GM19328 (cell line): ENCODE measurements at regions not wholly inside any gene's neighbourhood (a gene's known extent, or its start where the extent isn't known, plus 50 kb on each side); places are given as distances from the start of the nearest gene placed in this dataset.

Experiments
- ATAC-seq: cut with Tn5 transposase; IDR thresholded peaks from one replicate; pipeline ENCODE4 v1.9.1; 2021; ENCODE audit warnings: mild to moderate bottlenecking, moderate library complexity; ENCODE audit not compliant: unreplicated experiment

DNA sequence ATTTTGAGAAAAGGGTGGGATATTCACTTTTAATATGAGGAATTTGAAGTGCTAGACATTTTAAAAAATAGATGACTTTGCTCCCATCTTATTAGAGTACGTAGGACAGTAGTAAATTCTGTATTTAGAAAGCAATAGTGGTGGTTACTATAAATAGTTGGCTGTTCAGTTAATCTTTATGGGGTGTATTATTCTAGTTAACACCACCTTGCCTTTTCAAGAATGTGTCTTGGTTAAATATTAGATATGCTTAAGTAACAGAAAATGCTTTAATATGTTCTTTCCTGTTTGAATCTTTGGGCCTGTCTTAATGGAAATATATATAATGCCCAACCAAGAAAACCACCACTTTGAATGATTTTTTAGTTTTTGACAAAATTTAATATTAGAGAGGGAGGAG is 608.7 kb upstream of the FAM174A start:
- no peak for ATAC-seq

DNA sequence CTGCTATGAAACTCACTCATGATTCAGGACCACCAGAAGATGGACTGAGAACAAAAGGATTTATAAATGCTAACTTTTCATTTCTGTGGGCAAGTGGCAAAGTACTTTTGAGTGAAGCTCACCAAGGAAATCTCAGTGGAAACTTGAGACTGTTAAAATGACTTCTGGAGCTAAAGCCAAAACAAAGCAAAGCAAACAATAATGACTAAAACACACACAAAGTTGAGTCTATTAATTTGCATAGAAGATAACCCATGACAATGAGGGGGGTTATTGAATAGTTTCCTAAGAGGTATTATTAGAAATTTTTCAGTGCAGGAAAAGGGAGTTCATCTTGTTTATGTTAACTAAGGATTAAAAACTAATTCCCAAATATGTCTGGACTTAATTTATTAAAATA is 612.8 kb upstream of the FAM174A start:
- ATAC-seq = no peak

DNA sequence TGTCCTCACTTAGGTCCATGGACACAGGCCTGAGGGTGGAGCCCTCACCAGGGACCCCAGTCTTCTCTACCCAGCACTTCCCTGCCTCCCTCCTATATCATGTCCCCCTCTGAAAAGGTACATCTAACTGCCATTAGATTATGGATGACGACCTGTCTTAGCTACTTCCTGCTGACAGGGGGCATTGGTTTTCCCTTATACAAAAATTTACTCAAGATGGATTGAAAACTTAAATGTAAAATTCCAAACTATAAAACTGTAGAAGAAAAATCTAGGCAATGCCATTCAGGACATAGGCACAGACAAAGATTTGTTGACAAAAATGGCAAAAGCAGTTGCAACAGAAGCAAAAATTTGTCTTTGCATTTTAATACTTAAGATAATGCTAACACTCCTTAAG is 623.2 kb upstream of the FAM174A start:
- no peak for ATAC-seq

DNA sequence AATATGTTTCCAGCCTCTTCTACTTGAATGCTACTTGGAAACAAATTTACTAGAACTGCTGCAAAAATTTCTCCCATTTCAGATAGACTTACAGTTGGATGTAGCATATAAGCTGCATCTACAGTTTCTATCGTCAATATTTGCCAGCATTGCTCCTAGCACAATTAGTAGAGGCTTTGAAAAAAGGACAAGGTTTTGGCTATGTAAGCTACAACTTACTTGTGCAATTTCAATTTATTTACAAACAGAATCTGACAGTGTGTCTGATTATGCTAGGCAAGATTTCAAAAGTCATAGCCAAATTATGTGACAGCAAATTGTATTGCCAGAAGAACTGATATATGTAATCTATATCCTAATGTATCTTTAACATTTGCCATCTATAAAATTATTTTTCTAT is 628.4 kb upstream of the FAM174A start:
- ATAC-seq = no peak

DNA sequence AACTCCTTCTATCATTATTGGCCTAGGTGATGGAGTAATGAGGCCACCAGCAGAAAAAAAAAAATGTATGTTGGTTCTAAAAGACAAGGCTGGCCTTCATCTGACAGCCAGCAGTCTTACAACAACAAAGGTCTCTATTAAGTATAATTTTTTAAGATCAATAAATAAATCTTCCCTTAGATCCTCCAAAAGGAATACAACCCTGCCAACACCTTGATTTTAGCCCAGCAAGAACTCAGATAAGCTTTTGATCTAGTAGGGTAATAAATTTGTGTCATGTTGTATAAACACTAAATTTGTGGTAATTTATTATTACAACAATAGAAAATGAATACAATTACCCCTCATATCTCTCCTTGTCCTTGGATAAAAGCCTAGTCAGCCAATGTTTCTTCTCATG is 633.2 kb upstream of the FAM174A start:
- ATAC-seq = no peak

DNA sequence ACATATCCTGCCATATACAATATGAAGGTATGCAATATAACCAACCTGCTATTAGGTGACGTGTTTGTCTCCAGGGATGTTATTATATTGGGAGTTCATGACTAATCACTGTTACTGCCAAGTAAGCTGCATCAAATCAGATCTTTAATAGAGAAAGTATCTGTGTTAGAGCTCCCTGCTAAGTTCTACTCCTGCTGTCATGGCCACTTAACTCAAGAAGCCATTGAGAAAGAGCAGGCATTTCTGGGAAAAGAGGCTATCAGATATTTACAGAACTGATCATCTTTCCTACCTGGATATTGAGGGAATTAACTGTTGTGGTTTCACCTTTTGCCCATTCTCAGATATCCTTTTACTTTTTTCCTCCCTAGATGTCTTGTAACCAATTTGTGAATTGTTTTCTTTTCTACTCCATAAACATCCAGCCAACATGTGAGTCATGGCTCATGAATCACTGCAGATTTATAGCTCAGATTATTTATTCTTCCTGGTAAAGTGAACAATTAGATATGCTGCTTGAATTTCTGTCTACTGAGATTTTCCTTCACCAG is 634.8 kb upstream of the FAM174A start:
- ATAC-seq = no peak

DNA sequence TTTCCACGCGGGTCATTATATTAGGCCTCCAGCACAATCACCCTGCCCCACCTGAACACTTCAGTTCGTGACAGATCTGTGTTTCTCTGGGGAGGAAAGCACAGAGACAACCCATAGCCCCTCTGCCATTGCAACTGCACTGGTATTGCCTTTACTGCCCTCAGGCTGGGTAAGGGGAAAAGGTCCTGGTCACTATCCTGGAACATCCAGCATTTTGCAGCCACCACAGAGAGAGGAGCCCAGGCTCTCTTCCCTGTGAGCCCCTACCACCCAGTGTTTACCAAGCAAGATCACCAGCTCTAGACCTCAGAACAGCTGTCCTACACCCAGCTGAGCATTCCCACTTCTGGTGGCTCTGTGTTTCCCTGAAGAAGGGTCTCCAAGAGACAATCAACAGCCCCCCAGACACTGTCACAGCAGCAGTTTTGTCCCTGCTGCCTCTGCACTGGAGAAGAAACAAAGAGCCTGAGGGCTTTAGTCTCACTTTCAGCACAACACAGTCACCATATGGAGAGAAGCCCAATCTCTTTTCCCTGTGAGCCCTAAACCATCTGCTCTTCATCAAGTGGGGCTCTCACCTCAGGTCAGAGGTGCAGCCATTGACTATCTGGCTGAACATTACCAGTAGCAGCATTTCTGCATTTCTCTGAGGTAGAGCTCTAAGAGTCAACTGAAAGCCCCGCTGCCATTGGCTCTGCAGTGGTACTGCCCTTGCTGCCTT is 655.2 kb upstream of the FAM174A start:
- ATAC-seq = no peak

DNA sequence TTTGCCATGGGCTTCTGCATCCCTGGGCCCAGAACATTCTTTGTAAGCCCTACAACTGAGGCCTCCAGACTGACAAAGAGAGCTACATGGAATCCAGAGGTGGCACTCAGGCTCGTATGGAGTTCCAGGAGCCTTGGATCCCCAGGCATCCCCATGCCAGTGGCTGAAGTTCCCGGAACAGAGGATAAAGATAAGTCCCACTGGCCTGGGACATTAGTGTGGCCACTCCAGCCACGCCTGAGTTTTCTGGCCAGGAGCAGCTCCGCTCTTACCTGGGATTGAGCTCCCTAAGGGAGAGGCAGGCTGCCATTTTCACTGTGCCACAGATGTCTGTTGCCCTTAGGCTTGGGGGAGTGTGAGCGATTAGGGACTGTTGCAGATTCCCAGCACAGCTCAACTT is 656.3 kb upstream of the FAM174A start:
- ATAC-seq = no peak

DNA sequence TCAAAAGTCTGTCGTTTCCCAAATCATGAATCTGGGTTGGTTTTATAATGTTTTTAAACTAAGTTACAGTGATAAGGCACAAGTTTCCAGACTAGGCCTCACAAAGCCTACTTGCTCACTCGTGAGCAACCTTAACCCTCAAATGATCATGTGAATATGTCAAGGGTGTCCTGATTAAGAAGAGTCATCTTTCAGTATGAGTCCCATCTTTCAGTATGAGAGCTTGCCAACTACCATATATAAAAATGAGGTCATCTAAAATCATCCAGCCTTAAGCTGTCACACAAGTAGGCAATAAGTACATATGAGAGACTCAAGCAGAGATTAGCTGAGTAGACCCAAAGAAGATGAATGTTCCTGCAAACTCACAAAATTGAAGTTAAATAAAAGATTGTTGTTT is 668.4 kb upstream of the FAM174A start:
- ATAC-seq = peak; percentile 60

DNA sequence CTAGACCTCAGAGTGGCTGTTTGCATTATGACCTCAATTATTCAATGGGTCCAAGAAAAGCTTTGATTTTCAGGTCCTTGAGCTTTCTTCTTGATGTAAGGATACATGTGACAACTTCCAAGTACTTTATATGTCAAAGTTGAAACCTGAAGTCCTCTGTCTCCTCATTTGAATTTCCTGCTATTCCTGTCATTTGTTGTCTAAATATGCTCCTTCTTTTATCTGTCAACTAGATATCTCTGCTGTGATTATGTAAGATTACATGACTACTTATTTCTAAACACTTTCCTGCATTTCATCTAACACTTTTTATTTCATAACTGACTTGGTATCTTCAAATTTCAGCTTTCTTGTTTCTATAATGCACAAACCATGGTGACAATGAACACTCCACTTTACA is 670.0 kb upstream of the FAM174A start:
- ATAC-seq = no peak

DNA sequence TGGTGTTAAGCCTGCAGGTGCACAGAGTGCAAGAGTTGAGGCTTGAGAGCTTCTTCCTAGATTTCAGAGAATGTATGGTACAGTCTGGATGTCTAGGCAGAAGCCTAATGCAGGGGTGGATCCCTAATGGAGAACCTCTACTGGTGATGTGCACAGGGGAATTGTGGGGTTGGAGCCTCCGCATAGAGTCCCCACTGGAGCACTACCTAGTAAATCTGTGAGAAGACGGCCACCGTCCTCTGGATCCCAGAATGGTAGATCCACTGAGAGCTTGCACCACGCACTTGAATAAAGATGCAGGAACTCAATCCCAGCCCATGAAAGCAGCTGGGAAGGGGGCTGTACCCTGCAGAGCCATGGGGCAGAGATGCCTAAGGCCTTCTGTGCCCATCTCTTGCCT is 699.4 kb upstream of the FAM174A start:
- ATAC-seq = no peak

DNA sequence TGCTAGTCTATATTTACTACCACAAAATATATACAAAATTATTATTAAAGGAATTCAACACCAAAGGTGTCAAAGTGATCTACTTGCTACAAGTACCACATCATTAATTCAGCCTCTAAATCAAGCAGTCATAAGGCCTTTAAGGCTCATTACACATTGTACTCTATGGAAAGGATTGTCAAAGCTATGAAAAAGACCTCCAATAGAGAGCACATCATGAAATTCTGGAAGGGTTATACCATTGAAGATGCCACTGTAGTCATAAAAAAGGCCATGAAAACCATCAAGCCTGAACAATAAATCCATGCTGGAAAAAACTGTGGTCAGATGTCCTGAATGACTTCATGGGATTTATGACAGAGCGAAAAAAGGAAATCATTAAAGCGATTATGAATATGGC is 708.0 kb upstream of the FAM174A start:
- no peak for ATAC-seq

DNA sequence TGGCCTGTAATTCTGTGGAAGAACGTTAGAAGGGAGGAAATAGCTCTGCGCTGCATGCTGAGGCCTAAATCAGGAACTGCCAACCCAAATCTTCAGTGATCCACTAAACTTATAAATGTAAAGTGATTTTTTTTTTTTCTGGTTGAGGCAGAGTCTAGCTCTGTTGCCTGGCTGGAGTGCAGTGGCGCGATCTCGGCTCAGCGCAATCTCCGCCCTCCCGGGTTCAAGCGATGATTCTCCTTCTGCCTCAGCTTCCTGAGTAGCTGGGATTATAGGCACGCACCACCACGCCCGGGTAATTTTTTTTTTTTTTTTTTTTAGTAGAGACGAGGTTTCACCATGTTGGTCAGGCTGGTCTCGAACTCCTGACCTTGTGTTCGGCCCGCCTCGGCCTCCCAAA is 717.4 kb upstream of the FAM174A start:
- ATAC-seq = no peak

DNA sequence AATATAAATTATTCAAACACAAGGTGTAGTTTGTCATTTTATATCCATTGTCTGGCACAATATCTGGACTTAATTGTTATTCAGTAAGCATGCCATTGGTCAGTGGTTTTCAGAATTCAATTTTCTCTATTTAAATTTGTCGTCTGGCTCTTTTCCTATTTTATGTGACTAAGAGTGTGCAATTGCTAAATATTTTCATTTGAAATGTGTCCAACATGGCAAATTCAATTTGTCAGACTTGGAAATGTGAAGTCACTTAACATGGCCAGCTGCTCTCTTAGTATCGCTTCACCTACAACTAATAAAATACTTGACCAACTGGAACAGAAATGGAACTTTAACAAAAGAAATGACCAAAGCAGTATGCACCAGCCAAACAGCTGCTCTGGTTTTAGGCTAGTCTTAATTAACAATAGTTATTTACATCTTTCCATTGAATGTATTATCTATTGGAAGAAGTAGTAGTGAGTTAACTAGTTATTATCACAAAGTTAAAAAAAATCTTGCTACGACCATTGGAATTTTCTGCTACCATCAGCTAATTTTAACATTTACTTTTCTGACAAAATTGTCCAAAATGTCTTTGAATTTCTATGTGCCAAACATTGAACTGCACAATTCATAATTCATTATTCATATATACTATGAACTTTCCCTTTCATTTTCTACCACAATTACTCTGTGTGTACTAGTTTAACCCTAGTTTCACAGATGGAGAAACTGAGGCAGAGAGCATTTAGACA is 720.7 kb upstream of the FAM174A start:
- no peak for ATAC-seq

DNA sequence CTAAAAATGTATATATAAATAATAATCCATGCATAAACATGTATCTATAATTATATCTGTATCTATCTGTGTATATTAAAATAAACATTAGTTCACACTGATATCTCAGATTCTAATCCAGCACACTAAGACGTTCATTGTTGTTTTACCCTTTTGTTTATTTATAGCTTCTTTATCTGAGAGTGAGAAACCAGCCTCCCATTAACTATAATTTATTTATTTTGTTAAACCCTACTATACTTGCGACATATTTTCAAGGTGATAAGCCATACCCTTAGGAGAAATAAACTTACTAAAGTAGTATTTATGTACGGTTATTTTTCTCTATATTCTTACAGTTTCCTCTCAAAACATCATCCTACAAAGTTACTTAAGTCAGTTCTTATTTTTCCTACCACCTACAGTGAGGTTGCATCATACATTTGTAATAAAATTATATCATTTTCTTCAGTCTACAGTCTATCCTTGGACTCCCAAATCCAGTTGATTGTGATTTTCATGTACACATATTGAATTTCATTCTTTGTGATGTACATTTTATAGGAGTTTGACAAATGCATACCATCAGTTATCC is 726.4 kb upstream of the FAM174A start:
- no peak for ATAC-seq

DNA sequence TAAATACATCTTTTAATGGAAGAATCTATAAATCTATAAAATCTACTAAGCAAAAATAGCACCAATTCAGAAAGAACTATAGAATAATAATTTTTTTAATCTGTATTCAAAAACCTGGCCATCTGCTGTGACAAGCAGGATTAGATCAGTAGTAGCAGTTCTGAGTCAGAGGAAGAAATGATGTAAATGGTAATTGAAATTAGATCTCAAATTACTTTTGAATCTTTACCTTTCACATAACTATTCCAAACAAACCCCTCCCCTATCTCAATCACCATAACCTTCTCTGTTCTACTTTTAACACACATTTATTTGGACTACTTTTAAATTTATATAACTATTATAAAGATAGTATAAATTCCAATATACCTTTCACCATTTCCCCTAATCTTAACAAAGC is 727.8 kb upstream of the FAM174A start:
- no peak for ATAC-seq

DNA sequence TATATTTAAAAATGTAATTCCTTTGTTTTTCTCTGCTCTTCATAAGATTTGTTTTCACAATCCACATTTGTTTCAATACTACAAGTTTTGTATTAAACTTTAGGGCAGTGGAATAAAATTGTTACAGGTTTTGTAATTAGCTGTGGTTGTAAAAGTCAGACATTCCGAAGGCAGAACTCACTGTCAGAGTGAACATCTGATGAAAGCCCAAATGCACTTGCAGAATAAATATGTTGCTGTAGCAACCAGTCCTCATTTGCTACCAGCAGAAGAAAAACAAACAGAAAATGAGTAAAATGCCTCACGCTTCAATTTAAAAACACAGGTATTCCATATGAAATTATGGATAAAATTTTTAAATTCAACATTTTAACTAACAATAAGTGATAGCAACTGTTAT is 740.1 kb upstream of the FAM174A start:
- ATAC-seq = no peak

DNA sequence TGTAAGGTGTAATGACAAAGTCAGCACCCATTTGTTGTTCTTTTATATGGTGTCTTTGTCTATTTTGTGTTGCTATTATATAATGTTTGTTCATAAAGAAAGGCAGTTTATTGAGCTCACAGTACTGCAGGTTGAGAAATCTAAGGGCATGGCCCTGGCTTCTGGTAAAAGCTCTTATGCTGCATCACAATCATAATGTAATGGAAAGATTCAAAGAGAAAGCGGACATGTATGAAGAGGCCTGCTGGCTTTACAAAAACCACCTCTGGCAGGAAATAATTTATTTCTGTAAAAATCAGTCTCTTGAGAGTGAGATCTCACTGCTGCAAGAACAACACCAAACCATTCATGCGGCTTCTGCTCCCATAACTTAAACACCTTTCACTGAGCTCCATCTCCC is 746.7 kb upstream of the FAM174A start:
- no peak for ATAC-seq

DNA sequence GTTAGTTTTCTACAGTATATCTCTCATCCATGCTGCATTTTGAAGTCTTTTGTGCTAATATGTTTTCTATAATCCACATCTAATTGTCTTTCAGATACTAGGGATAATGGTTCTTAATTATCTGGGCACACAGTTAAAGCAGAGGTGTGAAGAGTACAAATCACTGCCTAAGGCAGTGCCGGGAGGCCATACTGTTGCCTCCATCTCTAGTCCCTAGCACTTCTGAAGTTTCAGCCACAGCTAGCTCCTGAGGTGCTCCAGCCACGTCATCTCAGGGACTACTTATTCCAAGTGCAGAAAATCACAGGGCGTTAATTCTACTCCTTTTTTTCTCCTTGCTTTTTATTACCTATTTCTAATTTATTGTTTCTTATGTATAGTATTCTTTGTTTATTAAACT is 760.0 kb upstream of the FAM174A start:
- no peak for ATAC-seq

DNA sequence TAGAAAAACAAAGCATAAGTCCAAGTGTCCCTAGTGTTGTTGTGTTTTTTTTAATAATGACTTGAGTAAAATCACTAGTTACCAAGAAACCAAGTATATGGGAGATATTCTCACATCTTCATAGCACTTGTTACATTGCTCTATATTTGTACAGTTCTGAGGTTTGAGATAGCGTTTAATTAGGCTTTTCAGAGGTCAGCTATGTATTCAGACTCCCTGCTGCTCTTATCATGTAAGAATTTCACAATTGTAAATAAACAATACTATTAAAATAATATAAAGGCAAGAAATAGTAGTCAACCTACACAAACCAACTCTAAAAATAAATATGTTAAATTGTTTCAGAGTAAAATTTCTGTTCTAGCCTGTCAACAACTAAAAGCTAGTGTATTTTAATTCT is 761.9 kb upstream of the FAM174A start:
- ATAC-seq = no peak

DNA sequence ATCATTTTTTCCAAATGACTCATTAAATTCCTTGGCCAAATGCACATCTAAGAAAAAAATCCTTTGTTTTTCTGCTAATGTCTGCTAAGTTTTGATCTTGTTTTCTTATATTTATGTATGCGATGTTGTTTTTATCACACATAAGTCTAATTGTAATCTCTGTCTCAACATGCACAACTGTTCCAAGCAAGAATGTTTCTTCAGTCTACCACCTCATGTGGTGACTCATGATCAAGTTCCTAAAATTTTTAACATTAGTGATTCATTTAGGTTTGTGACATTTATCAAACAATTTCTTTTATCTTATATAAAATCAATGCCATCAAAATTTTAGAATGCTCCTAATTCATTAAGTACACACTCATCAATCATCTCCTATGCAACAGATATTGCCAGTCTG is 763.9 kb upstream of the FAM174A start:
- ATAC-seq = no peak

DNA sequence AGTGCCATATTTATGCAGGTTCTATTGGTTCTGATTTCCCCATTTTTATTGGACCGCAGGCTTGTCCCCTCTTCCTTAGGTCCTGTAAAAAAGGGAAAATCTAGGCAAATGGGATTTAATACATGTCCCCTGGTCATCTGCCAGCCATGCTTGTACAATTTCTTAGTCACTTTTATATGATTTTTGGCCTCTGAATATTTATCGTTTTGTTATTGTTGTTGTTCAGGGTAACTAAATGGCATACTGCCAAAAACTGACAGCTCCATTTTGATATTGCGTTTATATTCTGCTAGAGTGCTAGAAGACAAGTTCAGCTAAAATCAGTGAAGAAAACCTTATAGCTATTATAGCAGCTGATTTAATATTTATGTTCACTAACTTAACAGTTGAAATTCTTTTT is 770.2 kb upstream of the FAM174A start:
- ATAC-seq = no peak
